ENCODE measurements at regions not wholly inside any gene's neighbourhood (a gene's known extent, or its start where the extent isn't known, plus 50 kb on each side); places are given as distances from the start of the nearest gene placed in this dataset.
"Not testable (repeated sequence)": the region's sequence is repeated elsewhere in the genome, so short reads cannot be mapped to it uniquely, and the experiment has no call there.

DNA sequence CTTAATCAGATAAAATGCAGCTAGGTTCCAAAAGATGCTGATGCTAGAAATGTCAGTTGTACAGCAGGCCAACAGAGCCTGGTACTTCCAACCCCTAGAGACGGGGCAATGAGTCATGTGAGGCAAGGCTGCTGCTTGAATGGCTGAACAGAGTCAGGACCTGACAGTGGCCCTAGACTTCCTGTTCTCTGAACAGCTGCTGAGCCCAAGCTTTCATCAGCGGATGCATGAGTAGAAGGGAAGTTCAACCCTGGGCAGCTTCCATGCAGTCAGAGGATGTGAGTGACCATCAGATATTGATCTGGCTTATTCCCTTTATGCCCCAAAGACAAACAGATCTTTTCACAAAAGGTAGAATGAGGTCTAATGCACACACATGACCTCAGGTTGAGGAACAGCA lies 282.9 kb upstream of the COL8A1 start:
- no peak for DNase-seq

DNA sequence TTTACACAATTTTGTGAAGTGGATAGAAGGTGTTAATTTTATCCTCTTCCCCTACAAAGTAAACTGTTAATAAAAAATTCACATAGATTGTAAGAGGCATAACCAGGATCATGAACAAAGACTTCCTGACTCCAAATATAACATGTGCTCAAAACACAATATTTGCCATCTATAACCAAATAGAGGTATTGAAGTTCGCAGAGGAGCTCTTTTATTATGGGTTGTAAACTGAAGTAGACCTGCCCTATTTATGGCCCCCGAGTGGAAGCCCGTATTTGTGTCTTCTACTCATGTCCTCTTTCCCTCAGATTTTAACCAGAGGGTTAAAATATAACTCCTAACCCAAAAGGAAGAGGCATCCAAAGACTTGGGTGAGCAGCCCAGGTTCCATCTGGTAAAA lies 285.6 kb upstream of the COL8A1 start:
- no peak for DNase-seq

DNA sequence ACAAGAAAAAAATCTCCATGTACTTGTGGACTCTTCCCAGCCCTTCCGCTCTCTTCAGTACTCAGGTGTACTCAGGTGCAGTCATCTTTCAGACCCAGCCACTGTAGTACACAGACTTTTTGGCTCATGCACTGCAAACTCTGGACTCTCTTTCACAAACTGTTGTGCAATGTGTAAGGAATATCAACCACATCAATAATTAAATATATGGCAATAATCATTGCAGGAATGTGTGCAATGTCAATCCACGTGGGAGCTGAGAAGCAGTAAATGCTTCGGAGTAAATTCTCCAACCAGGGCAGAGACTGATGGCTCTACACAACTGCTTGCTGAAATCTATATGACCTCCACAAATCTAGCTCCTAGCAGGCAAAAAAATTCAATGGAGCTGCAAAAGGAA lies 287.3 kb upstream of the COL8A1 start:
- DNase-seq = no peak

DNA sequence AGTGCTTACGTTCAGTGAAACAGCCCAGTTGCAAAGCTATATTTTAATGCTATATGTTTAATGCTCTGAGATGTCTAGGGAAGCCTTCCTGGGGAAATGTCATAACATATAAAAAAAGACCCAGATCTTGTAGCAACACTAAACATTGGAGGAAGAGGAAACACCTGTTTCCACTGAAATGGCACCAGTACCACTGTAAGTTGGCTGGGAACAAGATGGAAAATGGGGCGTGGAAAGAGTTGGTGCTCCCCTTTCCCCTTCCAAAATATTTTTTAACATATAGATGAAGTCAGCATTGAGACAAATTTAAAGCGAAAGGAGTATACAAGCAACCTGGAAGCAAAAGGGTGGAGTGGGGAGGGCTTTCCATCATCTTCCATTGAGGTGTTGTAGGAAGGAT lies 289.9 kb upstream of the COL8A1 start:
- no peak for DNase-seq

DNA sequence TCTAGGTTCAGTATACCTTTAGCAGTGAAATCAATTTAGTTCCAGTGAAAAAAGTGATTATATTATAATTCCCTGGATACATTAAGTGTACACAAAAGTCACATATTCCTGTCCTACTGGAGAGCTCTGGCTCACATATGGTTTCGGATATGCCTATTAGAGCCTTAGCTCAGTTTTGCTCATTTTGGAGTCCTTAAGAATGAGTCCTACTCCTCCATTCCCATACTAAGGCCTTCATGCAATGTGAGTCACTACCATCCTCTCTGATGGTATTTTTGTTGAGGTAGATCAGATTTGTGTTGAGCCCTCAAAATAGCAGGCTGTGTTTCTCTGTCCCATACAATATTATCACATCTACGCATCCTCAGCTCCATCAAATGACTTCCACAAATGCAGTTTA lies 294.2 kb upstream of the COL8A1 start:
- DNase-seq = no peak

DNA sequence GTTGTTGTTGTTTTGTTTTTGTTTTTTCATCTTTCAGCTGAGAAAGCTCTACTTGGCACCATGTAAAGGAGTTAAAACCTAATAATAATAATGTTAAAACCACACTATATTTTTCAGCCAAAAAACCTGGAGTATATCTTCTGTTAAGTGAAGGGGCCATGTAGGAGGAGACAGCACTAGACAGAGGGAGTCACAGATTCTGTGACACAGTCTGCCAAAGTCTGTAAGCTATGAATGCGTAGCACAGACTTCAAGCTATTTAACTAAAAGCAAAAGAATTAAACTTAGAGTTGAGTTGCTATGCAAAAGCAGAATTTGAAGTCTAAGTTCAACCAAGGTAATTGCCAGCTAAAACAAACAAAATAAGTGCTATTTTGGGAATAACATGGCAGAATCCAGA lies 296.0 kb upstream of the COL8A1 start:
- DNase-seq = no peak

DNA sequence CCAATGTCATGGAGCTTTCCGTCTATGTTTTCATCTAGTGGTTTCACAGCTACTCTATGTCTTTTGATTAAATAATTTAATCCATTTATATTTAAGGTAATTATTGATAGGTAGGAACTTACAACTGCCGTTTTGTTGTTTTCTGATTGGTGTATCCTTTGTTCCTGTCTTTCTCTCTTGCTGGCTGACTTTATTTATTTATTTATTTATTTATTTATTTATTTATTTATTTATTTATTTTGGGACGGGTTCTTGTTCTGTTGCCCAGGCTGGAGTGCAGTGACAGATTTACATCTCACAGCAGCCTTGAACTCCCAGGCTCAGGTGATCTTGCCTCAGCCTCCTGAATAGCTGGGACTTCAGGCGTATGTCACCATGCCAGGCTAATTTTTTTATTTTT lies 299.2 kb upstream of the COL8A1 start:
- no peak for DNase-seq

DNA sequence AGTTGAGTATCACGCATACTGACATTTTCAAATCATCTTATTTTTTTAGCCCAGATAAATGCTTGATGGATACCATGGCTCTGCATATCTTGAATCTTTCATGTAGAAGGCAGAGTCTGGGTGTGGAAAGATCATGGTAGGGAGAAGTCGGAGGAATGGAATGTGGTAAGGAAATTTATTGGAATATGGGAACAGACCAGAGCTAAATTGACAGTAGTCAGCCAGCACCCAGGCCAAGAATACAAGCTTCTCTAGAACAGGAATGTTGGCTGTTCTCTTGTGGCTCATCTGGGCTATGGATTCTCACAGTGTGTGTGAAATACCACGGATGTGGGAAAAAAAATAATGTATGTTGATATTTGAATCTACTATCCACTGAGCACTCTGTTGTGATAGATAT lies 305.7 kb upstream of the COL8A1 start:
- DNase-seq = no peak

DNA sequence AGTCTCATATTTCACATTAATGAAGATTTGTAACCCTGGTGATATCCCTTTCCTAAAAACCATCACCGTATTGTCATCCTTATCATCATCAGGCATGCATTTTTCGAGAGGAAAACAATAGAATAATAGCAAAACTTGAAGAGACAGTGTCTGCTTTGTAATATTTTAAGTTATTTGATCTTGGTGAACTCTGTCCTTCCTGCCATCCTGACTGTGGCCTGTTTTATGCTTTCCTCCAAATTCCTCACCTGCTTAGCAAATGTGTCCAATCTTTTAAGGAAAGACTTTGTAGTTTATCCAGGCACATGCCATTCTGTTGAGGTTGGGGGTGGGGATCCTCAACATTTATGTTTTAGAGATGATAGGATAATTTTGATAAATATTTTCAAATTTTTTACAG lies 306.1 kb upstream of the COL8A1 start:
- no peak for DNase-seq

DNA sequence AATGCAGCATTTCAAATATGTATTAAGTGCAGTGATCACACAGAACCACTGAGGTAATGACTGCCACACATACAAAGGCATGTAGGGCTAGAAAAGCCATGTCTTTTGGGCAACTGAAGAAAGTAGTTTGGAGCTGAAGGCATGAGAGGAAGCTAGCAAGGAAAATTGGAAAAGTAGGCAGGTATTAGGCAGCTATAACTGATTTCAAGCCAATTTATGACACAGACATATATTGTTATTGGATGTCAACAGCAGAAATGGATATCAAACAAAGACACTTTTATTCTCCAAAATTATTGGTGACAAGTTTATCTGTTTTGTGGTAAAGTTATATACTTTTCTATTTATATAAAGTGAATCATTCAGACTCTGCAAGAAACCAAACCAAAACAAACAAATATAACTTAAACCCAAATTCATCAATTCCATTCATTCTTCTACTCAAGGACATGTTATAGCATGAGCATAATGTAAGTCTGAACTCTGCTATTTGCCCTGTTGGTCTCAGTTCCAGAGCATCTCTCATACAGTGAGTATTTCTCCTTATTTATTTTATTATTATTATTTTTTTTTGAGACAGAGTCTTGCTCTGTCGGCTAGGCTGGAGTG lies 307.4 kb upstream of the COL8A1 start:
- DNase-seq = no peak

DNA sequence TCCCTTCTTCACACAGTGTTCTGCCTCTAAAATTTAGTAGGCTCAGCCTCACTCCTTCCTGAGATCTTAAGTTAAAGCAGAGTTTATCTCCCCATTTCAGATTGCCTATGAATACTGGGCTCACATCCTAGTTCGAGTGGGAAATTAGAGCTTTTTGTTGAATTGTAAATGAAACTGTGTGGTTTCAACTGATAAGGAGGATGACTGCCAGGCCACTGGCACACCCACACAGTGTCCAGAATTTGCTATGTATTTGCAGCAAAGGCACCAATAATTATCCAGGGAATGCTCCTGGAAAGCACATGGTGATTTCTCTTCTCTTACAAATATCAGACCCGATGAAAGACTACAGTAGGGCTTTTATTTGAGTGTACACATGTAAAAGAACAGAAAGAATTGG lies 308.1 kb upstream of the COL8A1 start:
- no peak for DNase-seq

DNA sequence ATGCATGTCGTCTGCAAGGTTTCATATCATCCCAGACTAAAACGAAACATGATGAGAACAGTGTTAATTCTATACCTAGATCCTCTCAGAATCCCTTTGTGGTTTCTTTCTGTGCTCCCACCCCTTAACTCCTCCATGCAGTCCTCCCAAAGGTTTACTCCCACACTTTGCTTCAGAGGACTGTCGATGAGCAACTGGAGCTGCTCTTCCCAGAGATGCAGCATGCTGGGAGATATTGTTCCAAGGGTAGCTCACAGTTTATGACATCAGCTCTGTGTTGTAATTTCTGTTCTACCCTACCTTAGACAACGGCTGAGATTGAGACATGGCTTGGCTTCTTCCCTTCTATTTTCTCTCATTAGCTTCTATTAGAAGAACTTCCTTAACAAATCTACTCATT lies 313.0 kb upstream of the COL8A1 start:
- no peak for DNase-seq

DNA sequence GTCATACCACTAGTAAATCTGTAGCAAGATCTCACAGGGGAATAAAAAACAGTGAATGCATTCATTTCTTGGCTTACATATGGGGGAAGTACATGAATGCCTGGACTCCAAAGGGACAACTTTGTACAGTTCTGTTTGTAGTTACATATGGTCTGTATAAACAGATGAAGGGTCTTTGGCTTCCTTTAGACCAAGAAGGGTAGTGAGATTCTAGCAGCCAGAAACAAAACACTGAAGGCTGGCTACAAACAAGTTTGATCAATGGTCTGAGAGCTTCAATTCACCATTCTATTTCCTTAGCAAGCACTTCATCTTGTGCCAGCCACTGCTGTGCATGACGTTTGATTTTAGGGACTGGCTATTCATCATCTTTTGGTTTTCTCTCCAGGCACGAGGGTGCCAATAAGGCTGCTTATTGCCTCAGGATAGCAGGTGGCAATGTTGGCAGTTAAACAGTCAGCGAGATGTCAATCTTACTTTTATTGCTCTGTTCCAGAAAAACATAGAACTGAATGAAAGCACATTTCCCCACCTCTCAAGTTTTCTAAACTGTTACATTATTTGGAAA lies 313.7 kb upstream of the COL8A1 start:
- DNase-seq = no peak

DNA sequence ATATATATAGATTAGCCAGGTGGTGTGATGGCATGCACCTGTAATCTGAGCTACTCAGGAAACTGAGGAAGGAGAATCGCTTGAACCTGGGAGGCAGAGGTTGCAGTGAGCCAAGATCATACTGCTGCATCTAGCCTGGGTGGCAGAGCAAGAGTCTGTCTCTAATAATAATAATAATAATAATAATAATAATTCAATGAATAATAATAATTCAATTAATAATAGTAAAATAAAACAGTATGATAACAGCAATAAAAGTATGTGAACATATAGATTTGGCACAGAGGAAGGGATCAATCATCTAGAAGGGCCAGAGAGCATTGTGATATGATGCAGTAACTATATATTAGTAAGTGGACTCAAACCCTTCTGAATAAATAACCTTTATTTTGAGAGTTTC lies 314.5 kb upstream of the COL8A1 start:
- DNase-seq = no peak

DNA sequence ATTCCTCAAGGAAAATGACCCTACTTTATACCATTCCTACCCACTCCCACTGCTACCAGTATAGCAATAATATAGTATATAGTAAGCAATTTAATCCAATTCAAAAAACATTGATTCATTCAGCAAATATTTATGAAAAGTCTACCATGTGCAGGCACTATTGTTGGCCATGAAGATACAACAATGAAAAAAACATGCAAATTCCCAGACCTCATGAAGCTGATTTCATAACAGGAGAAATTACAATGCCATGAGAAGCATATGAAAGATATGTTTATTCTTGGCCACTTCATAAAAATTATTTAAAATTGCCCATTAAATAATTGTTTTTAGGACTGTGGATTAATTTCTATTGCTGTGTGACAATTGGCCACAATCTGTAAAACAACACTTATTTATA lies 315.8 kb upstream of the COL8A1 start:
- DNase-seq = no peak

DNA sequence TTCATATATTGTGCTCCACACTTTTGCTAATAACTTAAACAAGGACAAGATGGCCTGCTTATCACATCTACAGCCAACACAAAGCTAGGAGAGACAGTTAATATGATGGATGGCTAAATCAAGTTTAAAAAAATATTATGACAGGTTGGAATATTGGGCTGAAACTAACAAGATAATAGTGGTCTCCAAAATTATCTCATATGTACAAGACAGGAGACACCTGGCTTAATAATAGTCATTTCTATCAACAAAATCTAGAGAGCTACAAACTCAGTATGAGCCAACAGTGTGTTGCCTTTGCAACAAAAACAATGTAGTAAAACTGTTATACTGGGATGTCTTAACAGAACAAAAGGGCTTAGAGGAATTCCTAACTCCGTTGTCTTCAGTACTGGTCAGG lies 317.1 kb upstream of the COL8A1 start:
- no peak for DNase-seq

DNA sequence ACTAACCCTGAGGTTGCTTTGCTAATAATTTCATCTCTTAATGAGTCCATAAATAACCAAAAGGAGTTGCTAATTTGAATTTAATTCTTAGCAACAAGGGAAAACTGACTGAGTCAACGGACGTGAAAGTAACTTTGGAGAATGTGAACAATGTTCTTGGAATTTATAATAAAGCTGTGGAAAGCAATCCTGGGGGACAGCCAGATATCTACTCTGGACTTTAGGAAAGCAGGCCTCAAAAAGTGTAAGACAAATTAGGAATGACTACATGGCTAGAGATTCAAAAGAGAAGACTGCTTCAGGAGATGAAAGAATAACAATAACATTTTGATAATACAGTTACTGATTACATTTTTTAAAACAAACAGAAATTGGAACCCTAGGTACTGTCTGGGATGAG lies 318.4 kb upstream of the COL8A1 start:
- no peak for DNase-seq

DNA sequence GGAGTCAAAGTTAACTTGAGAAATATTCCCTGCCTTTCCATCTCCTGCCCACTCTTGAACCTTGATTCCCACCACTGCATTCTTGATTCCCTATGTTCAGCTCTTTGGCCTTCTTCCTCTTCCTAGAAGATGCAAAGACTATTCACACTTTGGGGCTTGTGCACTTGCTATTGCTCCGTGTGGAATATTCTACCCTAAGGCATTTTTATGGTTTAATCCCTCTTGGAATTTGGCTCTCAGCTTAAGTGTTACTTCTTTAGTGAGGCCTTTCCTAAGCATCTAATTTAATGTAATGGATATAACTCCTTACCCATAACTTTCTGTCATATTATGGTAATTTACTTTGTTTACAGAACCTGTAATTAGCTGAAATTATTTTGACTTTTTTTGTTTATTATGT lies 318.9 kb upstream of the COL8A1 start:
- no peak for DNase-seq

DNA sequence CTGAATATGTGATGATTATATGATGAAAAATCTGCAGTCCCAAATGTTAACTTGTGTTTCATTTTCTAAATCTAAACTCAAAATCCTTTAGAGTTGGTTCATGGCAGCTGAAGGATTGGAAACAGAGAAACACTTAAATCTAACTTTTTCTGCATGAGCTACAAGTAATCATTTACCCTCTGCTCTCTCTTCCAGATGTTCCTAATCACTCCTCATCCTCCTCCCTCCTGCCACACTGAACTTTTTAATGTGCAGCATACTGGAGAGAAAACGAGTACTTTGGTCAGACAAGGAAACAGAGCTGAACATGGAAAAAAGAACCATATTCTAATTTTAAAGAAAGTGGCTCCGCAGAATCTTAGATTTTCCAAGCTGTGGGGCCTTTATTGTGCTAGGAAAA lies 321.2 kb upstream of the COL8A1 start:
- no peak for DNase-seq

DNA sequence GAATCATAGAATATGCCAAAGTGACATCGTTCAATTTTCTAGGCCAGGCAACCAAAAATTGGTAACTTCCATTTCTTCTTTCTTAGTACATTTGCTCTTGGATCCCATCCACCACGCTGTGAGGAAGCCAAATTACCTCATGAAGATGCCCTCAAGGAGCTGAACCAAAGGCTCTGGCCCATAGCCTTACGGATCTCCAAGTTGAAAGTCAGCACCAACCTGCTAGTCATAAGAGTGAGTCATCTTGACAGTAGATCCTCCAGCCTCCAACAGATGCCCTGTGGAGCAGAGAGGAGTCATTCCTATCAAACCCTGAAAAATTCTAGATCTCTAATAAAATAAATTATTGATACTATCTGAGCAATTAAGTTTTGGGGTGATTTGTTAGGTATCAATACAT lies 322.5 kb upstream of the COL8A1 start:
- DNase-seq = no peak

DNA sequence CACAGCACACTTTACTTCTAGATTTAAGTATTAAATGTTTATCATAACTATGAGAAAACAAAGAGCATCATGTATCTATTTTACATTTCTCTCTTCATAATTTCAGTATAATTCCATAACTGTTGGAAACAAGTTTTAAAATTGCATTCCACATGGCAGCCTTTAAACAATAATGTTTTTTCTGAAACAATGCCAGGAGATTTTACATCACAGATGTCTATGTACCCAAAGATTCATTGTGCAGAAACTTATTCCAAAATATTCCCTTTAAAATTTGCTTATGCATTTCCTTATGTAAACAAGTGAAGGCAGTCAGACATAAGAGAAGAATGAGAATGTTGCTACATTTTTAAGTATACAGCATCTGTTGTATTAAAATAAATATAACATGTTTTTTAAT lies 324.9 kb upstream of the COL8A1 start:
- DNase-seq = no peak

DNA sequence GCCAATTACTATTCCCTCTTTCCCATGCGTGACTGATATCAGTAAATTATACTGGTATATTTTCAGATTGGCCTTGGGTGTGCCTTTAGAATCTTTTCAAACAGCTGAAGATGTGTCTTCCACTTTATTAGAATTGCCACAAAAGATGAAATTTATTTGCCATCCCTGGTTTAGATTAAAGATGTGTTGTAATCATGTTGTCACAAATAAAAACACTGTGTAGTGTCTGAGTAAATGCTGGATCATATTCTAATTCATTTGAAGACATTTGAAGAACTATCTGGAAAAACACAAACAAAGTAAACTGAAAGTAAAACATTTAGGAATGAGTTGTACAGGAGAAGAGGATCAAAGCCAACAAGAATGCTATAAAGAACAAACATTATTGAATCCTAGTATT lies 339.7 kb upstream of the COL8A1 start:
- no peak for DNase-seq

DNA sequence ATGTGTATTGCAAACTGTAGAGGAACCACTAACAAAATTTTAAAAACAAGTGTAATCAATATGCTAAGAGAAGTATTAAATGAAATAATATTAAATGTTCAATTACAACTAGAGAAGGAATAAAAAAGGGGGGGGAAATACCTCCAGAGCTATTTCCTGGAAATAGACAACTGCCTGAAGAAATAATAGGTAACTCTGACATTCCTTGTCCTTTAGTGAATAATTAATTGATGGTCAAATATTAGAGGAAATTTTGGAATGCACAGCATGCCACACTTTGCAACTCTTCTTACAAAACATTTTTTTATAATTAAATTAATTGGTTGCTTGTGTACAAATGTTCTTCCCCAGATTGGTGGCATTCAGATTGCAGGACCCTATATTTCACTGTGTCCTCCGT lies 342.6 kb upstream of the COL8A1 start:
- DNase-seq = no peak

DNA sequence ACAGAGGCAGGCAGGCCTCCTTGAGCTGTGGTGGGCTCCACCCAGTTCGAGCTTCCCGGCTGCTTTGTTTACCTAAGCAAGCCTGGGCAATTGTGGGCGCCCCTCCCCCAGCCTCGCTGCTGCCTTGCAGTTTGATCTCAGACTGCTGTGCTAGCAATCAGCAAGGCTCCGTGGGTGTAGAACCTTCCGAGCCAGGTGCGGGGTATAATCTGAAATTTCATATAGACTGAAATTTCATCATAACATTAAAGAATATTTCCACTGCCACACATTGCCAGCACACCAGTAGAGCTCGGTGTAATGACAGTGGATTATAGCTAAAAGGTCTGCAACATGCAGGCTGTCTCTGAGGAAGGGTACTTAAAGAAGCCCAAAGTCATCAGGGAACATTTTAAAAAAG lies 344.3 kb upstream of the COL8A1 start:
- not testable (repeated sequence) for DNase-seq

DNA sequence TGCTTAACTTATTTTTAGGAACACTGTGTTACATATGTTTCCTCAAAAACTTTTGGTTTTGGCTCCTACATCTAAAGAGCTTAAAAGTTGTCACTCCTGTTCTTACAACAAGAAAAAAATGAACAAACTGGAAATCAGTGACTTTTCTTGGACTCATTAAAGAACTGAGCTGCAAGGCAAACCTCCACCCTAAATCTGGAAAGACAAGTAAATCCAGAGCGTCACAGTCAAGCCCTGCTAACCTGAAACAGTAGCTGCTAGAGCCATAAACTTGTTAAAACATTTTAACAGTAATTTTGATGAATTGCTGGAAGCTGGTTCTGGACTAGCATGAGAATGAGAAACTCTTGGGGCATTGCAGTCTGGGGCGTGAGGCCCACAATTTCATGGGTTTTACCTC lies 350.5 kb upstream of the COL8A1 start:
- DNase-seq = no peak

Measured in DMS153 (cell line).